Type B pancreatic cell (in vitro differentiated cells): ENCODE measurements at regions not wholly inside any gene's neighbourhood (a gene's known extent, or its start where the extent isn't known, plus 50 kb on each side); places are given as distances from the start of the nearest gene placed in this dataset.

Source experiments
- DNase-seq: peaks from one replicate; pipeline ENCODE4 v3.0.0; 2021; ENCODE audit warnings: mixed read lengths; ENCODE audit not compliant: unreplicated experiment; ENCODE audit errors: extremely low spot score
- H3K27ac Mint-ChIP-seq: 2 replicates; pipeline ENCODE4 v1.8.0; 2021; ENCODE audit warnings: mild to moderate bottlenecking, mixed read lengths
- H3K27me3 Mint-ChIP-seq: 2 replicates; pipeline ENCODE4 v1.8.0; 2021; ENCODE audit warnings: mixed read lengths
- H3K36me3 Mint-ChIP-seq: 2 replicates; pipeline ENCODE4 v1.8.0; 2021; ENCODE audit warnings: mixed read lengths
- H3K4me1 Mint-ChIP-seq: one replicate; pipeline ENCODE4 v1.8.0; 2021; ENCODE audit warnings: mixed read lengths; ENCODE audit not compliant: unreplicated experiment
- H3K4me3 Mint-ChIP-seq: 2 replicates; pipeline ENCODE4 v1.8.0; 2021; ENCODE audit warnings: mild to moderate bottlenecking, mixed read lengths
- H3K9me3 Mint-ChIP-seq: 2 replicates; pipeline ENCODE4 v1.8.0; 2021; ENCODE audit warnings: mixed read lengths
- TF ChIP-seq, protein P1 (sequence below): fragments of 200-600 bp; sonication (generic); conservative IDR thresholded peaks from 2 replicates; pipeline ENCODE4 v1.5.0; 2021; ENCODE audit warnings: antibody characterized with exemption, mild to moderate bottlenecking

DNA sequence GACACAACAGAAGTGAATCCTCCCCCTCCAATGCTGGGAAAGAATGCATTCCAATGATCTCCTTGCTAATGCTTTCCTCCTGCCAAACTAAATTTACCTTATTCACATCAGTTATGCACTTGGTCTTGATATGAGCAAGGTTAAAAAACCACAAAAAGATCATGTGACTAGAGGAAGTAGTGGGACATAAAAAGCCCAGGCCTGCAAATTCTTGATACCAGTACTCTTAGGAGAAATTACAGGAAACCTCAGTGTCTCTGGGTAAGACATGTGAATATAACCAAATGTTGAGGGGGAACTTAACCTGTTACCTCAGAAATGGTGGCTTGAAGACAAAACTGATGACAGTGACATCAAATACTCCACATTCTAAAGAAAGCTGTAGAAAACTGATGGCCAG lies 427.1 kb downstream of the RPS29 start:
- no peak for DNase-seq
- TF ChIP-seq, protein P1, sequence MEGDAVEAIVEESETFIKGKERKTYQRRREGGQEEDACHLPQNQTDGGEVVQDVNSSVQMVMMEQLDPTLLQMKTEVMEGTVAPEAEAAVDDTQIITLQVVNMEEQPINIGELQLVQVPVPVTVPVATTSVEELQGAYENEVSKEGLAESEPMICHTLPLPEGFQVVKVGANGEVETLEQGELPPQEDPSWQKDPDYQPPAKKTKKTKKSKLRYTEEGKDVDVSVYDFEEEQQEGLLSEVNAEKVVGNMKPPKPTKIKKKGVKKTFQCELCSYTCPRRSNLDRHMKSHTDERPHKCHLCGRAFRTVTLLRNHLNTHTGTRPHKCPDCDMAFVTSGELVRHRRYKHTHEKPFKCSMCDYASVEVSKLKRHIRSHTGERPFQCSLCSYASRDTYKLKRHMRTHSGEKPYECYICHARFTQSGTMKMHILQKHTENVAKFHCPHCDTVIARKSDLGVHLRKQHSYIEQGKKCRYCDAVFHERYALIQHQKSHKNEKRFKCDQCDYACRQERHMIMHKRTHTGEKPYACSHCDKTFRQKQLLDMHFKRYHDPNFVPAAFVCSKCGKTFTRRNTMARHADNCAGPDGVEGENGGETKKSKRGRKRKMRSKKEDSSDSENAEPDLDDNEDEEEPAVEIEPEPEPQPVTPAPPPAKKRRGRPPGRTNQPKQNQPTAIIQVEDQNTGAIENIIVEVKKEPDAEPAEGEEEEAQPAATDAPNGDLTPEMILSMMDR: no peak
- no peaks in the 10 kb centered on the region for H3K36me3 Mint-ChIP-seq
- H3K4me3 Mint-ChIP-seq: no peak overlapping the region
- H3K27ac Mint-ChIP-seq: no peak overlapping the region
- peaks cover 5% of the 10 kb centered on the region for H3K9me3 Mint-ChIP-seq
- H3K27me3 Mint-ChIP-seq: peaks cover 4% of the 10 kb centered on the region
- H3K4me1 Mint-ChIP-seq: no peaks in the 10 kb centered on the region

DNA sequence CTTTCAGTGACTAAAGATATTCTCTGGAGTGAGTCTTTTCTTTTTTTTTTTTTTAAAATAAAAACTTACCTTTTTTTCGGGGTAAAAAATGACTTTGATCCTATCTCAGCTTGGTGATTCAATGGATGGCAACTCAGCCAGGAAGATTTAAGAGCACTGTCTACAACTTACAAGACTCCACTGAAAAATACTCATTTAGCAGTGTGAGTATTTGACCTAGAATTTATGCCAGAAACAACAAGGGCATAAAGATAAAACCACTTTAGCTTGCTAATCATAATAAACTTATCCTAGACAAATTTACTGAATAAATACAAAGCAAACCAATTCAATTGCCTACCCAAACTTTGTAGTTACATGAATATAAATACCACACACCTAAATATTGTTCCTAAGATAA lies 446.6 kb downstream of the RPS29 start:
- TF ChIP-seq, protein P1: no peak
- no peaks in the 10 kb centered on the region for H3K4me1 Mint-ChIP-seq
- no peaks in the 10 kb centered on the region for H3K36me3 Mint-ChIP-seq
- no peak for DNase-seq
- no peak overlapping the region for H3K27ac Mint-ChIP-seq
- no peak overlapping the region for H3K4me3 Mint-ChIP-seq
- H3K9me3 Mint-ChIP-seq: no peaks in the 10 kb centered on the region
- H3K27me3 Mint-ChIP-seq: no peaks in the 10 kb centered on the region

DNA sequence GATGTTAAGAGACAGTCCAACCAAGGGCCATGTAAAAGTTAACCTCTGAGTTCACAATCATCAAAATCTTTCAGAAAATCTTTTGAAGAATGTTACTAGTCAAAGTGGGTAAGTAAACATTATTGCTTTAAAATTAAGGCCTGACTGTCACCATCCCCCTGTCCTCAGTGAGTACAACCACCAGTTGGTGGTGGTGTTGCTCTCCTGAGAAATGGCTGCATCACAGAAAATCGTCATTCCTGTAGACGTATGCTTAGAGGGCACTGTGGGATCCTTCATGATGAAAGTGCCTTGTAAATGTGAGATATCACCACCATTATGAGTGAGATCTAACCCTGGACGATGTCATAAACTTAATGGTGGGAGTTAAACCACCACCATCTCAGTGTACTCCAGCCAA lies 451.2 kb downstream of the RPS29 start:
- TF ChIP-seq, protein P1: no peak
- no peak overlapping the region for H3K27ac Mint-ChIP-seq

DNA sequence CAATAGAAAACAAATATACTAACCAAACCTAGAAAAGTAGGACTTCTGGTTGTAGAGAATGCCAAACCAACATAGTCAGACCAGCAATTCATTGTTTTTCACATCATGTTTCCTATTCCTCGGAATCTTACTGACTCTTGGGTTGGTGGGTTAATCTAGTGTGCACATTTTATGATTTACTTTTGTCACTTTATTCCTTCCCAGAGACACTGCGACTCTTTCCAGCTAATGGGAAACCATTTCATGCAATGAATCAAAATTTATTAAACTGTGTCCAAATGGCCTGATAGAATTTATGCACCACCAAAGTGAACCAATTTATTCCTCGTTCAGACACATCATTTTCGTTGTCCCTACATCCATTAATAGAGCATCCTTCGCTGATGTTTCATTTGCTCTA lies 464.9 kb downstream of the RPS29 start:
- Mint-ChIP-seq H3K27ac (no peak overlapping the region), H3K4me1 (no peaks in the 10 kb centered on the region), H3K36me3 (no peaks in the 10 kb centered on the region), H3K9me3 (no peaks in the 10 kb centered on the region), H3K4me3 (no peak overlapping the region), H3K27me3 (peaks cover 8% of the 10 kb centered on the region)
- TF ChIP-seq, protein P1: no peak
- no peak for DNase-seq

More for the DNA sequence above, 451.2 kb downstream of the RPS29 start:
- Mint-ChIP-seq H3K36me3 (no peaks in the 10 kb centered on the region), H3K4me3 (no peak overlapping the region), H3K27me3 (no peaks in the 10 kb centered on the region), H3K4me1 (no peaks in the 10 kb centered on the region), H3K9me3 (peaks cover 6% of the 10 kb centered on the region)
- no peak for DNase-seq

DNA sequence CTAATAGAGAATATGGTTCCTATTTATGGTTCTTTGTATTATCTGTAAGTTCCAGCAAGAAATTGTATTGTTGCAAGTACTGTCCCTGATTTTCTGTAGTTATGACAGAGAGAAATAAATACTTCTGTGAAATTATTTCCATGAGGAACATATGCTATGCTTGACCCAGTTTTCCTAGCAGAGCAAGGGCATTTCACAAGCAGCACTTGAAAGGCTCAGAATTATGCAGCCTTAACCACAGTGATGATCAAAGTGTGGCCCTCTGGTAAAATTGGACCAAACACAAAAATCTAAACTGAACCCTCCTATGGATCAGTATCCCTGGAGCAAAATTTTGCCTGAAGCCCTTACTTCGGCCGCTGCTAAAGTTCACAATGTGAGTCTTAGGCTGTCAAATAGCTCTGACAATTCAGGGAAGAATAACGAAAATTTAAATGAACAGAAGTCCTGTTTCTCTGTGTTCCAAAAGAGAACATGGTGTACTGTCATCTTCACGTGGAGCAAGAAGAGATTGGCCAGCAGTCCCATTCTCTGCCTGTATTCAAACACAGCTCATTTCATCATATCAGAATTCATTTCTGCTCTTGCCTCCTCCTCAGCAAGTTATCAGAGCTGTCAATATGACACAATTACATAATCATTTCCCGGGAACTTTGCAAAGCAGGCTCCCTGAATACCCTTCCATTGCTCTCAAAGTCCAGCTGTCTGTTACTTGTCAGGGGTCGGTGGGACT lies 471.9 kb downstream of the RPS29 start:
- Mint-ChIP-seq H3K36me3 (no peaks in the 10 kb centered on the region), H3K4me1 (no peaks in the 10 kb centered on the region), H3K4me3 (no peak overlapping the region), H3K27me3 (peaks cover 9% of the 10 kb centered on the region), H3K9me3 (no peaks in the 10 kb centered on the region), H3K27ac (no peak overlapping the region)
- DNase-seq: no peak
- TF ChIP-seq, protein P1: no peak
